ENCODE measurements at regions not wholly inside any gene's neighbourhood (a gene's known extent, or its start where the extent isn't known, plus 50 kb on each side); places are given as distances from the start of the nearest gene placed in this dataset.

GRCh38 chr3:72303926-72304325 lies 519.0 kb upstream of the PROK2 start:
- DNase-seq = no peak

GRCh38 chr3:72301779-72302178 lies 516.8 kb upstream of the PROK2 start:
- H3K4me3 ChIP-seq = no peak overlapping the region
- no peaks in the 10 kb centered on the region for H3K36me3 ChIP-seq
- H3K27me3 ChIP-seq = peaks cover 0 to 4% of the 10 kb centered on the region in 2 donors
- TF ChIP-seq CTCF (IDR thresholded peaks at IDR 0.05) = no peak
- no peaks in the 10 kb centered on the region for H3K4me1 ChIP-seq
- no peaks in the 10 kb centered on the region for H3K9me3 ChIP-seq
- intact Hi-C loops (cut with DNase I; ENCODE audit: low total_unique reads) = no loop called here
- no peak overlapping the region for H3K27ac ChIP-seq
- no peak for DNase-seq

More at GRCh38 chr3:72303926-72304325, 519.0 kb upstream of the PROK2 start:
- no peak overlapping the region for H3K27ac ChIP-seq
- peaks cover 0 to 4% of the 10 kb centered on the region in 2 donors for H3K27me3 ChIP-seq
- H3K4me3 ChIP-seq = no peak overlapping the region
- no peaks in the 10 kb centered on the region for H3K9me3 ChIP-seq
- TF ChIP-seq CTCF (IDR thresholded peaks at IDR 0.05) = no peak
- no peaks in the 10 kb centered on the region for H3K4me1 ChIP-seq
- H3K36me3 ChIP-seq = no peaks in the 10 kb centered on the region
- intact Hi-C loops (cut with DNase I; ENCODE audit: low total_unique reads) = no loop called here

GRCh38 chr3:72300621-72301020 lies 515.7 kb upstream of the PROK2 start:
- DNase-seq = no peak
- H3K27me3 ChIP-seq = peaks cover 0 to 4% of the 10 kb centered on the region in 2 donors
- intact Hi-C loops (cut with DNase I; ENCODE audit: low total_unique reads) = no loop called here
- H3K9me3 ChIP-seq = no peaks in the 10 kb centered on the region
- H3K36me3 ChIP-seq = no peaks in the 10 kb centered on the region
- H3K4me3 ChIP-seq = no peak overlapping the region
- no peak overlapping the region for H3K27ac ChIP-seq
- no peak for TF ChIP-seq CTCF (IDR thresholded peaks at IDR 0.05)
- no peaks in the 10 kb centered on the region for H3K4me1 ChIP-seq

- Histone ChIP-seq H3K4me1 (no peaks in the 10 kb centered on the region), H3K27ac (no peak overlapping the region), H3K27me3 (no peaks in the 10 kb centered on the region), H3K9me3 (no peaks in the 10 kb centered on the region), H3K36me3 (no peaks in the 10 kb centered on the region), H3K4me3 (no peak overlapping the region)
- TF ChIP-seq CTCF (IDR thresholded peaks at IDR 0.05) = no peak
- no peak for DNase-seq
- intact Hi-C loops (cut with DNase I; ENCODE audit: low total_unique reads) = no loop called here
Measured at GRCh38 chr3:72299823-72300222, 514.9 kb upstream of the PROK2 start.

GRCh38 chr3:72299321-72299802 lies 514.4 kb upstream of the PROK2 start:
- no peaks in the 10 kb centered on the region for H3K9me3 ChIP-seq
- DNase-seq = no peak
- H3K4me1 ChIP-seq = no peaks in the 10 kb centered on the region
- H3K36me3 ChIP-seq = no peaks in the 10 kb centered on the region
- H3K4me3 ChIP-seq = no peak overlapping the region
- intact Hi-C loops (cut with DNase I; ENCODE audit: low total_unique reads) = no loop called here
- TF ChIP-seq CTCF (IDR thresholded peaks at IDR 0.05) = no peak
- H3K27ac ChIP-seq = no peak overlapping the region
- no peaks in the 10 kb centered on the region for H3K27me3 ChIP-seq

All from tibial artery (tissue), 4 donors.